H9 (cell line): ENCODE measurements at regions not wholly inside any gene's neighbourhood (a gene's known extent, or its start where the extent isn't known, plus 50 kb on each side); places are given as distances from the start of the nearest gene placed in this dataset.

Experiments
- DNase-seq: peaks from one replicate; pipeline ENCODE4 v3.0.0-alpha.2; 2017
- H2AFZ ChIP-seq: one replicate; pipeline ENCODE4 v1.6.1; 2013; ENCODE audit warnings: mild to moderate bottlenecking, low read length, control low read depth, moderate library complexity
- H2AK5ac ChIP-seq: 2 replicates; pipeline ENCODE4 v1.6.1; 2013; ENCODE audit warnings: low read length, control low read depth, mixed read lengths; ENCODE audit not compliant: insufficient read length
- H2BK120ac ChIP-seq: one replicate; pipeline ENCODE4 v1.6.1; 2013; ENCODE audit warnings: low read depth, mild to moderate bottlenecking, low read length, control low read depth, inconsistent platforms; ENCODE audit not compliant: poor library complexity, severe bottlenecking
- H2BK12ac ChIP-seq: 2 replicates; pipeline ENCODE4 v1.6.1; 2013; ENCODE audit warnings: low read length, control low read depth, mixed read lengths, low read depth; ENCODE audit not compliant: insufficient read length
- H2BK15ac ChIP-seq: 2 replicates; pipeline ENCODE4 v1.6.1; 2013; ENCODE audit warnings: low read depth, low read length, control low read depth
- H2BK20ac ChIP-seq: one replicate; pipeline ENCODE4 v1.6.1; 2013; ENCODE audit warnings: low read depth, mild to moderate bottlenecking, low read length, control low read depth, inconsistent platforms; ENCODE audit not compliant: poor library complexity, severe bottlenecking
- H2BK5ac ChIP-seq: 2 replicates; pipeline ENCODE4 v1.6.1; 2013; ENCODE audit warnings: low read length, control low read depth, mixed read lengths; ENCODE audit not compliant: insufficient read length
- H3K14ac ChIP-seq: 2 replicates; pipeline ENCODE4 v1.6.1; 2013; ENCODE audit warnings: low read length, control low read depth; ENCODE audit not compliant: insufficient read depth
- H3K18ac ChIP-seq: 2 replicates; pipeline ENCODE4 v1.6.1; 2013; ENCODE audit warnings: low read depth, mild to moderate bottlenecking, mixed read lengths, low read length, control low read depth; ENCODE audit not compliant: insufficient read length
- H3K23ac ChIP-seq: 2 replicates; pipeline ENCODE4 v1.6.1; 2013; ENCODE audit warnings: low read length, control low read depth, mixed read lengths, low read depth; ENCODE audit not compliant: insufficient read length
- H3K23me2 ChIP-seq: 2 replicates; pipeline ENCODE4 v1.6.1; 2013; ENCODE audit warnings: low read depth, mild to moderate bottlenecking, mixed read lengths, low read length, control low read depth; ENCODE audit not compliant: insufficient read length, poor library complexity, severe bottlenecking
- H3K27ac ChIP-seq: 2 replicates; pipeline ENCODE4 v1.5.1; 2013; ENCODE audit warnings: low read length, control low read depth, mixed read lengths, low read depth; ENCODE audit not compliant: insufficient read length
- H3K27me3 ChIP-seq: 2 replicates; pipeline ENCODE4 v1.6.1; 2013; ENCODE audit warnings: low read length, control low read depth, inconsistent platforms; ENCODE audit not compliant: insufficient read depth
- H3K4ac ChIP-seq: 2 replicates; pipeline ENCODE4 v1.6.1; 2013; ENCODE audit warnings: low read depth, mild to moderate bottlenecking, control low read depth, inconsistent platforms, low read length, moderate library complexity
- H3K4me1 ChIP-seq: 2 replicates; pipeline ENCODE4 v1.6.1; 2013; ENCODE audit warnings: low read length, control low read depth, inconsistent platforms; ENCODE audit not compliant: insufficient read depth
- H3K4me2 ChIP-seq: 2 replicates; pipeline ENCODE4 v1.6.1; 2013; ENCODE audit warnings: low read length, control low read depth, mixed read lengths; ENCODE audit not compliant: insufficient read length, insufficient read depth
- H3K56ac ChIP-seq: 2 replicates; pipeline ENCODE4 v1.6.1; 2013; ENCODE audit warnings: low read depth, mild to moderate bottlenecking, mixed read lengths, low read length, control low read depth; ENCODE audit not compliant: insufficient read length
- H3K79me1 ChIP-seq: 2 replicates; pipeline ENCODE4 v1.6.1; 2013; ENCODE audit warnings: low read depth, mild to moderate bottlenecking, moderate library complexity, low read length, control low read depth, inconsistent platforms; ENCODE audit not compliant: insufficient read depth, poor library complexity, severe bottlenecking
- H3K79me2 ChIP-seq: 2 replicates; pipeline ENCODE4 v1.6.1; 2013; ENCODE audit warnings: low read length, control low read depth, inconsistent platforms; ENCODE audit not compliant: insufficient read depth
- H3K9ac ChIP-seq: 2 replicates; pipeline ENCODE4 v1.6.1; 2013; ENCODE audit warnings: low read length, control low read depth, mixed read lengths; ENCODE audit not compliant: insufficient read length; ENCODE audit errors: extremely low read depth
- H3K9me3 ChIP-seq: one replicate; pipeline ENCODE4 v1.6.1; 2013; ENCODE audit warnings: low read depth, low read length, inconsistent platforms; ENCODE audit not compliant: control insufficient read depth
- H3T11ph ChIP-seq: one replicate; pipeline ENCODE4 v1.6.1; 2013; ENCODE audit warnings: mild to moderate bottlenecking, low read length, control low read depth, inconsistent platforms
- H4K20me1 ChIP-seq: one replicate; pipeline ENCODE4 v1.6.1; 2013; ENCODE audit not compliant: control insufficient read depth, insufficient read length, insufficient read depth
- H4K5ac ChIP-seq: 2 replicates; pipeline ENCODE4 v1.6.1; 2013; ENCODE audit warnings: low read depth, mild to moderate bottlenecking, mixed read lengths, low read length, control low read depth; ENCODE audit not compliant: insufficient read length
- H4K8ac ChIP-seq: replicated peaks from 2 replicates; pipeline ENCODE4 v1.6.1; 2013; ENCODE audit warnings: low read length, control low read depth, mixed read lengths, low read depth; ENCODE audit not compliant: insufficient read length
- H4K91ac ChIP-seq: 2 replicates; pipeline ENCODE4 v1.6.1; 2013; ENCODE audit warnings: low read depth, mild to moderate bottlenecking, moderate library complexity, mixed read lengths, low read length, control low read depth; ENCODE audit not compliant: insufficient read length
- H3K27ac Mint-ChIP-seq, 3 experiments: 2 replicates in 2 of 3; 3 replicates in 1 of 3; pipeline ENCODE4 v1.8.0; 2020 to 2021; ENCODE audit warnings: mixed read lengths in 3 of 3, mild to moderate bottlenecking in 1 of 3, moderate library complexity in 1 of 3
- H3K27me3 Mint-ChIP-seq: 2 replicates; pipeline ENCODE4 v1.8.0; 2021; ENCODE audit warnings: low read depth, mild to moderate bottlenecking, moderate library complexity, mixed read lengths
- H3K36me3 Mint-ChIP-seq, 3 experiments: 2 replicates in 2 of 3; 3 replicates in 1 of 3; pipeline ENCODE4 v1.8.0; 2020 to 2021; ENCODE audit warnings: low read depth in 3 of 3, mixed read lengths in 3 of 3; ENCODE audit not compliant: insufficient read depth in 1 of 3
- H3K4me1 Mint-ChIP-seq, 2 experiments: 2 replicates each; pipeline ENCODE4 v1.8.0; 2020; ENCODE audit warnings: mixed read lengths in 2 of 2
- H3K4me3 Mint-ChIP-seq, 2 experiments: 2 replicates in 1 of 2; 3 replicates in 1 of 2; pipeline ENCODE4 v1.8.0; 2020 to 2021; ENCODE audit warnings: mild to moderate bottlenecking in 2 of 2, mixed read lengths in 2 of 2, moderate library complexity in 1 of 2
- H3K9me3 Mint-ChIP-seq, 2 experiments: 2 replicates in 1 of 2; 3 replicates in 1 of 2; pipeline ENCODE4 v1.8.0; 2020; ENCODE audit warnings: mild to moderate bottlenecking in 2 of 2, mixed read lengths in 2 of 2, moderate library complexity in 1 of 2
- WGBS: extraction: QIAGEN DNeasy Blood & Tissue Kit; methylation state at CpG from one replicate; pipeline ENCODE4 v1.1.7; 2013; ENCODE audit warnings: missing lambda C conversion rate, low lambda C conversion rate, mixed read lengths; ENCODE audit not compliant: insufficient read length; ENCODE audit errors: extremely low coverage; 5-methylcytosine and 5-hydroxymethylcytosine counted together
- TF ChIP-seq, protein P1 (sequence below): fragments of 200-600 bp; sonication (generic); conservative IDR thresholded peaks from 3 replicates; pipeline ENCODE4 v1.8.0; 2021; ENCODE audit warnings: antibody characterized with exemption, mild to moderate bottlenecking

DNA sequence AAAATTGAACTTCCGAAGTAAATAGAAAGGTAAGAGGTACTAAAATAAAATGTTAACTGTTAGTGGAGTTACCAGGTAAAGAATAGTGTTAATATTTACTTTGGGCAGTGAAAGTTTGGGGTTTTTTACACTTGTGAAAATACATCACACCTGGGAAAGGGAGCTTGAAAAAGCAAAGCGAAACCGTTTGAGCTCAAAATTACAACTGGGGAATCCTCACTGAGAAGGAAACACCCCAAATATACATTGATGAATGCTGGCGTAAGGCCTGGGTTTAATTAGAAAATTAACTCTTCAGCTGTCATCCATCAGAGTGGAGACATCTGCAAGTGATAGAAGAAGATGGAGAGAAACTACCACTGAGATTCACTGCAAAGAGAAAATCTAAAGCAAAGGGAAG, 1153.0 kb downstream of the SLITRK5 start:
- H3K79me1 ChIP-seq: no peaks in the 10 kb centered on the region
- no peak overlapping the region for H4K5ac ChIP-seq
- no peak overlapping the region for H3K56ac ChIP-seq
- no peaks in the 10 kb centered on the region for H4K20me1 ChIP-seq
- Mint-ChIP-seq H3K27ac (no peak overlapping the region), H3K9me3 (peaks cover 3 to 4% of the 10 kb centered on the region in 2 experiments; a peak in 2 of 5 replicates), H3K4me3 (no peak overlapping the region), H3K27me3 (no peaks in the 10 kb centered on the region), H3K36me3 (no peaks in the 10 kb centered on the region), H3K4me1 (no peaks in the 10 kb centered on the region)
- H3K23ac ChIP-seq: no peak overlapping the region
- no peak overlapping the region for H3T11ph ChIP-seq
- TF ChIP-seq, protein P1, sequence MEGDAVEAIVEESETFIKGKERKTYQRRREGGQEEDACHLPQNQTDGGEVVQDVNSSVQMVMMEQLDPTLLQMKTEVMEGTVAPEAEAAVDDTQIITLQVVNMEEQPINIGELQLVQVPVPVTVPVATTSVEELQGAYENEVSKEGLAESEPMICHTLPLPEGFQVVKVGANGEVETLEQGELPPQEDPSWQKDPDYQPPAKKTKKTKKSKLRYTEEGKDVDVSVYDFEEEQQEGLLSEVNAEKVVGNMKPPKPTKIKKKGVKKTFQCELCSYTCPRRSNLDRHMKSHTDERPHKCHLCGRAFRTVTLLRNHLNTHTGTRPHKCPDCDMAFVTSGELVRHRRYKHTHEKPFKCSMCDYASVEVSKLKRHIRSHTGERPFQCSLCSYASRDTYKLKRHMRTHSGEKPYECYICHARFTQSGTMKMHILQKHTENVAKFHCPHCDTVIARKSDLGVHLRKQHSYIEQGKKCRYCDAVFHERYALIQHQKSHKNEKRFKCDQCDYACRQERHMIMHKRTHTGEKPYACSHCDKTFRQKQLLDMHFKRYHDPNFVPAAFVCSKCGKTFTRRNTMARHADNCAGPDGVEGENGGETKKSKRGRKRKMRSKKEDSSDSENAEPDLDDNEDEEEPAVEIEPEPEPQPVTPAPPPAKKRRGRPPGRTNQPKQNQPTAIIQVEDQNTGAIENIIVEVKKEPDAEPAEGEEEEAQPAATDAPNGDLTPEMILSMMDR: no peak
- no peak overlapping the region for H4K8ac ChIP-seq
- no peak overlapping the region for H4K91ac ChIP-seq
- H2BK5ac ChIP-seq: no peak overlapping the region
- H3K9me3 ChIP-seq: no peaks in the 10 kb centered on the region
- no peak overlapping the region for H2BK15ac ChIP-seq
- H3K14ac ChIP-seq: no peak overlapping the region
- DNase-seq: no peak
- no peak overlapping the region for H3K27ac ChIP-seq
- H2AK5ac ChIP-seq: no peak overlapping the region
- H2BK12ac ChIP-seq: no peak overlapping the region
- no peak overlapping the region for H3K4me2 ChIP-seq
- WGBS: no CpG with 5 or more reads among the region's 4 CpGs
- no peak overlapping the region for H2AFZ ChIP-seq
- H3K4ac ChIP-seq: no peak overlapping the region
- no peaks in the 10 kb centered on the region for H3K23me2 ChIP-seq
- no peak overlapping the region for H2BK20ac ChIP-seq
- H3K79me2 ChIP-seq: no peaks in the 10 kb centered on the region
- no peaks in the 10 kb centered on the region for H3K27me3 ChIP-seq
- H2BK120ac ChIP-seq: no peak overlapping the region
- H3K9ac ChIP-seq: no peak overlapping the region
- H3K4me1 ChIP-seq: no peaks in the 10 kb centered on the region
- no peak overlapping the region for H3K18ac ChIP-seq
